Loucy (cell line): ENCODE measurements at regions not wholly inside any gene's neighbourhood (a gene's known extent, or its start where the extent isn't known, plus 50 kb on each side); places are given as distances from the start of the nearest gene placed in this dataset.

Source experiments
- H2AFZ ChIP-seq: fragments of 200-600 bp; sonication (generic); 2 replicates; pipeline ENCODE4 v1.6.0; 2016; ENCODE audit warnings: antibody characterized with exemption, mild to moderate bottlenecking, low read length, moderate library complexity
- H3F3A ChIP-seq: fragments of 200-600 bp; 2 replicates; pipeline ENCODE4 v1.6.0; 2016; ENCODE audit warnings: antibody characterized with exemption, low read depth, mild to moderate bottlenecking
- H3K27me3 ChIP-seq: fragments of 200-600 bp; sonication (generic); 2 replicates; pipeline ENCODE4 v1.6.1; 2014; ENCODE audit warnings: low read length, mild to moderate bottlenecking; ENCODE audit not compliant: insufficient read depth, poor library complexity, severe bottlenecking
- H3K36me3 ChIP-seq: fragments of 200-600 bp; sonication (generic); 2 replicates; pipeline ENCODE4 v1.6.1; 2016; ENCODE audit warnings: low read length; ENCODE audit not compliant: insufficient read depth
- H3K4me1 ChIP-seq: fragments of 200-600 bp; sonication (generic); 2 replicates; pipeline ENCODE4 v1.5.1; 2014; ENCODE audit warnings: low read length, mild to moderate bottlenecking; ENCODE audit not compliant: insufficient read depth, poor library complexity, severe bottlenecking
- H3K4me2 ChIP-seq: fragments of 200-600 bp; sonication (generic); 2 replicates; pipeline ENCODE4 v1.6.0; 2014; ENCODE audit warnings: antibody characterized with exemption, low read length, low read depth, mild to moderate bottlenecking; ENCODE audit not compliant: poor library complexity, severe bottlenecking
- H3K4me3 ChIP-seq: fragments of 200-600 bp; sonication (generic); 2 replicates; pipeline ENCODE4 v1.5.1; 2014; ENCODE audit warnings: low read length, mild to moderate bottlenecking, mixed read lengths; ENCODE audit not compliant: poor library complexity, severe bottlenecking
- H3K79me2 ChIP-seq: fragments of 200-600 bp; sonication (generic); 2 replicates; pipeline ENCODE4 v1.6.1; 2014; ENCODE audit warnings: low read length; ENCODE audit not compliant: insufficient read depth
- H3K9ac ChIP-seq: fragments of 200-600 bp; sonication (generic); 2 replicates; pipeline ENCODE4 v1.6.0; 2014; ENCODE audit warnings: mild to moderate bottlenecking, low read depth, low read length, moderate library complexity; ENCODE audit not compliant: poor library complexity, severe bottlenecking
- H3K9me2 ChIP-seq: fragments of 200-600 bp; sonication (generic); replicated peaks from 2 replicates; pipeline ENCODE4 v1.6.1; 2016; ENCODE audit warnings: low read depth, low read length, mixed read lengths
- H3K9me3 ChIP-seq: fragments of 200-600 bp; sonication (generic); 2 replicates; pipeline ENCODE4 v1.6.1; 2014; ENCODE audit warnings: mild to moderate bottlenecking, antibody characterized with exemption, low read length, low read depth; ENCODE audit not compliant: insufficient read depth
- H4K20me1 ChIP-seq: fragments of 200-600 bp; sonication (generic); 2 replicates; pipeline ENCODE4 v1.6.0; 2014; ENCODE audit warnings: antibody characterized with exemption, low read length, mild to moderate bottlenecking; ENCODE audit not compliant: insufficient read depth, poor library complexity, severe bottlenecking
- EZH2phosphoT487 ChIP-seq: fragments of 200-600 bp; IDR thresholded peaks from 2 replicates; pipeline ENCODE4 v1.6.1; 2018; ENCODE audit warnings: antibody characterized with exemption, mild to moderate bottlenecking, moderate library complexity, borderline replicate concordance
- TF ChIP-seq, protein P1 (sequence below): fragments of 200-600 bp; sonication (generic); conservative IDR thresholded peaks from 2 replicates; pipeline ENCODE4 v1.5.1; 2014; ENCODE audit warnings: mild to moderate bottlenecking, antibody characterized with exemption, low read length

DNA sequence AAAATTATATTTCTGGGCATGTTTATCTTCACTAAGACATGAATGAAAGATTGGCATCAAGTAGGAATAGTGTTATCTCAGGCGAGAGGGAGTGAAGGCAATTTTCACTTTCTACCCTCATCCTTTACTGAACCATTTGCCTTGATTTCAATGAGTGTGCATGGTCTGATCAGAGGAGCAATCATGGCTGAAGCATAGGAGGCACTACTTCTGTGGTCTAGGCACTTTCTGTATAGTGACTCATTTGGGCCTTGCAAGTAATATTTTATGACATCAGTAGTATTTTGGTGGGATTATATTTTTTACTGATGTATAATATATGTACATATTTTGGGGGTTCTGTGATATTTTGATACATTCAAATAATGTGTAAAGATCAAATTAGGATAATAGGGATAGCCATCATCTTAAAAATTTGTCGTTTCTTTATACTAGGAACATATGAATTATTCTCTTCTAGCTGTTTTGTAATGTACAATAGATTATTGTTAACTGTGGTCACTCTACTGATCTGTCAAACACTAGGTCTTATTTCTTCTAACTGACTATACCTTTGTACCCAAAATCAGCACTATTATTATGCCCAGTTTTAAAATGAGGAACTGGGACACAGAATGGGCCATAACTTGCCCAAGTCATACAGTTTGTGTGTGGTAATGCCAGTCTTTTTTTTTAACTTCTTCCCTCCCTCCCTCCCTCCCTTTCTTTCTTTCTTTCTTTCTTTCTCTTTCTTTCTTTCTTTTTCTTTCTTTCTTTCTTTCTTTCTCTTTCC, 101.9 kb downstream of the RAB11FIP2 start:
- H3K36me3 ChIP-seq: no peaks in the 10 kb centered on the region
- H3K9me2 ChIP-seq: no peaks in the 10 kb centered on the region
- no peak for TF ChIP-seq EZH2phosphoT487
- TF ChIP-seq, protein P1, sequence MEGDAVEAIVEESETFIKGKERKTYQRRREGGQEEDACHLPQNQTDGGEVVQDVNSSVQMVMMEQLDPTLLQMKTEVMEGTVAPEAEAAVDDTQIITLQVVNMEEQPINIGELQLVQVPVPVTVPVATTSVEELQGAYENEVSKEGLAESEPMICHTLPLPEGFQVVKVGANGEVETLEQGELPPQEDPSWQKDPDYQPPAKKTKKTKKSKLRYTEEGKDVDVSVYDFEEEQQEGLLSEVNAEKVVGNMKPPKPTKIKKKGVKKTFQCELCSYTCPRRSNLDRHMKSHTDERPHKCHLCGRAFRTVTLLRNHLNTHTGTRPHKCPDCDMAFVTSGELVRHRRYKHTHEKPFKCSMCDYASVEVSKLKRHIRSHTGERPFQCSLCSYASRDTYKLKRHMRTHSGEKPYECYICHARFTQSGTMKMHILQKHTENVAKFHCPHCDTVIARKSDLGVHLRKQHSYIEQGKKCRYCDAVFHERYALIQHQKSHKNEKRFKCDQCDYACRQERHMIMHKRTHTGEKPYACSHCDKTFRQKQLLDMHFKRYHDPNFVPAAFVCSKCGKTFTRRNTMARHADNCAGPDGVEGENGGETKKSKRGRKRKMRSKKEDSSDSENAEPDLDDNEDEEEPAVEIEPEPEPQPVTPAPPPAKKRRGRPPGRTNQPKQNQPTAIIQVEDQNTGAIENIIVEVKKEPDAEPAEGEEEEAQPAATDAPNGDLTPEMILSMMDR: no peak
- H3F3A ChIP-seq: peaks cover 3% of the 10 kb centered on the region; the same call in 1 of the 2 replicates
- no peak overlapping the region for H3K4me2 ChIP-seq
- H3K27me3 ChIP-seq: no peaks in the 10 kb centered on the region
- H3K9me3 ChIP-seq: no peaks in the 10 kb centered on the region
- no peaks in the 10 kb centered on the region for H3K79me2 ChIP-seq
- H4K20me1 ChIP-seq: no peaks in the 10 kb centered on the region
- H2AFZ ChIP-seq: no peak overlapping the region
- H3K4me1 ChIP-seq: peaks cover 24% of the 10 kb centered on the region
- H3K9ac ChIP-seq: no peak overlapping the region
- H3K4me3 ChIP-seq: no peak overlapping the region

DNA sequence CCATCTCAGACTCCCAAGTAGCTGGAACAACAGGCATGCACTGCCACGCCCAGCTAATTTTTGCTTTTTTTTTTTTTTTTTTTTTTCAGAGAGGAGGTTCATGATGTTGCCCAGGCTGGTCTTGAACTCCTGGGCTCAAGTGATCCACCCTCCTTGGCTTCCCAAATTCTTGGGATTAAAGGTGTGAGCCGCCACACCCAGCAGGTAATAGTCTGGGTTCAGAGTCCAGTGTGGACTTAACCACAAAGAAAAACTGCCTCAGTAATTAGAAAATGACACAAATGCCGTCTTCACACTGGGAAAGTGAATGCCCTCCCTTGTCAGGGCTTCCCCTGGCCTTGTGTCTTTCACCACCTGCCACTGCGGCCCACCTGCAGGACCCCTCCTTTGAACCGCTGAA, 101.1 kb downstream of the RAB11FIP2 start:
- Histone ChIP-seq H4K20me1 (no peaks in the 10 kb centered on the region), H3K4me1 (peaks cover 24% of the 10 kb centered on the region), H3F3A (peaks cover 3% of the 10 kb centered on the region; the same call in 1 of the 2 replicates), H3K4me2 (peak overlapping the region; percentile 66), H3K36me3 (no peaks in the 10 kb centered on the region), H3K4me3 (peak overlapping the region; percentile 42), H3K79me2 (no peaks in the 10 kb centered on the region), H3K9ac (no peak overlapping the region), H3K9me2 (no peaks in the 10 kb centered on the region), H3K27me3 (no peaks in the 10 kb centered on the region), H2AFZ (no peak overlapping the region), H3K9me3 (no peaks in the 10 kb centered on the region)
- TF ChIP-seq, protein P1: no peak
- TF ChIP-seq EZH2phosphoT487: no peak

DNA sequence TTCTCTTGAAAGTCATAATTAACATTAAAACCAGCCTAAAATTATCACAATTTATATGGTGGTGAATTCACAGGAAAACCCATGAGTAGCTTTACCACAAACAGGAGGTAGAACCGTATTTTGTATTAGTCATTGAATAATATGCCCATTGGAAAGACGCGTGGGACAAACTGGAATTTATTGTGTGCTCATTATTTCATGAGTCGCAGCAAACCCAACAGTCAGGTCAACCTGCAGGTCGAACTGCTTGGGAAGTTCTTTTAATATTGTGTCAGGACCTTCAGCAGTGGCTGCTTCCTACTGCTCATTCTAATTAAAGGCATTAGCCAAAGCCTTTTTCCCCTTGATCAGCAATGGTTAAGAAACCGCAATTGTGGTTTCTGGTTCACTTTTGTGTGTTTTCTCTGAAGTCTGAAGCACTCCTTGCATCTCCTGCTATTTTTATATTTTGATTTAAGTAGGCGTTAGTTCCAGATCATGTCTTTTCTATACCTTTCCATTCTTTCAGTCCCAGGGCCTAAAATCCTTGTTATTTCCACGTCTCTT, 100.1 kb downstream of the RAB11FIP2 start:
- Histone ChIP-seq H3K4me1 (peaks cover 24% of the 10 kb centered on the region), H3K36me3 (no peaks in the 10 kb centered on the region), H2AFZ (peak overlapping the region; percentile 55; the same call in 1 of the 2 replicates), H3K4me2 (peak overlapping the region; percentile 66), H3K9me3 (no peaks in the 10 kb centered on the region), H3K9ac (no peak overlapping the region), H3K27me3 (no peaks in the 10 kb centered on the region), H3F3A (peaks cover 3% of the 10 kb centered on the region; the same call in 1 of the 2 replicates), H3K79me2 (no peaks in the 10 kb centered on the region), H3K9me2 (no peaks in the 10 kb centered on the region), H4K20me1 (no peaks in the 10 kb centered on the region), H3K4me3 (peak overlapping the region; percentile 42)
- TF ChIP-seq, protein P1: no peak
- TF ChIP-seq EZH2phosphoT487: no peak
